H9 (cell line): ENCODE measurements at regions not wholly inside any gene's neighbourhood (a gene's known extent, or its start where the extent isn't known, plus 50 kb on each side); places are given as distances from the start of the nearest gene placed in this dataset.

ENCODE experiments used
- DNase-seq: peaks from one replicate; pipeline ENCODE4 v3.0.0-alpha.2; 2017
- H2AFZ ChIP-seq: one replicate; pipeline ENCODE4 v1.6.1; 2013; ENCODE audit warnings: mild to moderate bottlenecking, low read length, control low read depth, moderate library complexity
- H2AK5ac ChIP-seq: 2 replicates; pipeline ENCODE4 v1.6.1; 2013; ENCODE audit warnings: low read length, control low read depth, mixed read lengths; ENCODE audit not compliant: insufficient read length
- H2BK120ac ChIP-seq: one replicate; pipeline ENCODE4 v1.6.1; 2013; ENCODE audit warnings: low read depth, mild to moderate bottlenecking, low read length, control low read depth, inconsistent platforms; ENCODE audit not compliant: poor library complexity, severe bottlenecking
- H2BK12ac ChIP-seq: 2 replicates; pipeline ENCODE4 v1.6.1; 2013; ENCODE audit warnings: low read length, control low read depth, mixed read lengths, low read depth; ENCODE audit not compliant: insufficient read length
- H2BK15ac ChIP-seq: 2 replicates; pipeline ENCODE4 v1.6.1; 2013; ENCODE audit warnings: low read depth, low read length, control low read depth
- H2BK20ac ChIP-seq: one replicate; pipeline ENCODE4 v1.6.1; 2013; ENCODE audit warnings: low read depth, mild to moderate bottlenecking, low read length, control low read depth, inconsistent platforms; ENCODE audit not compliant: poor library complexity, severe bottlenecking
- H2BK5ac ChIP-seq: 2 replicates; pipeline ENCODE4 v1.6.1; 2013; ENCODE audit warnings: low read length, control low read depth, mixed read lengths; ENCODE audit not compliant: insufficient read length
- H3K14ac ChIP-seq: 2 replicates; pipeline ENCODE4 v1.6.1; 2013; ENCODE audit warnings: low read length, control low read depth; ENCODE audit not compliant: insufficient read depth
- H3K18ac ChIP-seq: 2 replicates; pipeline ENCODE4 v1.6.1; 2013; ENCODE audit warnings: low read depth, mild to moderate bottlenecking, mixed read lengths, low read length, control low read depth; ENCODE audit not compliant: insufficient read length
- H3K23ac ChIP-seq: 2 replicates; pipeline ENCODE4 v1.6.1; 2013; ENCODE audit warnings: low read length, control low read depth, mixed read lengths, low read depth; ENCODE audit not compliant: insufficient read length
- H3K23me2 ChIP-seq: 2 replicates; pipeline ENCODE4 v1.6.1; 2013; ENCODE audit warnings: low read depth, mild to moderate bottlenecking, mixed read lengths, low read length, control low read depth; ENCODE audit not compliant: insufficient read length, poor library complexity, severe bottlenecking
- H3K27ac ChIP-seq: 2 replicates; pipeline ENCODE4 v1.5.1; 2013; ENCODE audit warnings: low read length, control low read depth, mixed read lengths, low read depth; ENCODE audit not compliant: insufficient read length
- H3K27me3 ChIP-seq: 2 replicates; pipeline ENCODE4 v1.6.1; 2013; ENCODE audit warnings: low read length, control low read depth, inconsistent platforms; ENCODE audit not compliant: insufficient read depth
- H3K4ac ChIP-seq: 2 replicates; pipeline ENCODE4 v1.6.1; 2013; ENCODE audit warnings: low read depth, mild to moderate bottlenecking, control low read depth, inconsistent platforms, low read length, moderate library complexity
- H3K4me1 ChIP-seq: 2 replicates; pipeline ENCODE4 v1.6.1; 2013; ENCODE audit warnings: low read length, control low read depth, inconsistent platforms; ENCODE audit not compliant: insufficient read depth
- H3K4me2 ChIP-seq: 2 replicates; pipeline ENCODE4 v1.6.1; 2013; ENCODE audit warnings: low read length, control low read depth, mixed read lengths; ENCODE audit not compliant: insufficient read length, insufficient read depth
- H3K56ac ChIP-seq: 2 replicates; pipeline ENCODE4 v1.6.1; 2013; ENCODE audit warnings: low read depth, mild to moderate bottlenecking, mixed read lengths, low read length, control low read depth; ENCODE audit not compliant: insufficient read length
- H3K79me1 ChIP-seq: 2 replicates; pipeline ENCODE4 v1.6.1; 2013; ENCODE audit warnings: low read depth, mild to moderate bottlenecking, moderate library complexity, low read length, control low read depth, inconsistent platforms; ENCODE audit not compliant: insufficient read depth, poor library complexity, severe bottlenecking
- H3K79me2 ChIP-seq: 2 replicates; pipeline ENCODE4 v1.6.1; 2013; ENCODE audit warnings: low read length, control low read depth, inconsistent platforms; ENCODE audit not compliant: insufficient read depth
- H3K9ac ChIP-seq: 2 replicates; pipeline ENCODE4 v1.6.1; 2013; ENCODE audit warnings: low read length, control low read depth, mixed read lengths; ENCODE audit not compliant: insufficient read length; ENCODE audit errors: extremely low read depth
- H3K9me3 ChIP-seq: one replicate; pipeline ENCODE4 v1.6.1; 2013; ENCODE audit warnings: low read depth, low read length, inconsistent platforms; ENCODE audit not compliant: control insufficient read depth
- H3T11ph ChIP-seq: one replicate; pipeline ENCODE4 v1.6.1; 2013; ENCODE audit warnings: mild to moderate bottlenecking, low read length, control low read depth, inconsistent platforms
- H4K20me1 ChIP-seq: one replicate; pipeline ENCODE4 v1.6.1; 2013; ENCODE audit not compliant: control insufficient read depth, insufficient read length, insufficient read depth
- H4K5ac ChIP-seq: 2 replicates; pipeline ENCODE4 v1.6.1; 2013; ENCODE audit warnings: low read depth, mild to moderate bottlenecking, mixed read lengths, low read length, control low read depth; ENCODE audit not compliant: insufficient read length
- H4K8ac ChIP-seq: replicated peaks from 2 replicates; pipeline ENCODE4 v1.6.1; 2013; ENCODE audit warnings: low read length, control low read depth, mixed read lengths, low read depth; ENCODE audit not compliant: insufficient read length
- H4K91ac ChIP-seq: 2 replicates; pipeline ENCODE4 v1.6.1; 2013; ENCODE audit warnings: low read depth, mild to moderate bottlenecking, moderate library complexity, mixed read lengths, low read length, control low read depth; ENCODE audit not compliant: insufficient read length
- H3K27ac Mint-ChIP-seq, 3 experiments: 2 replicates in 2 of 3; 3 replicates in 1 of 3; pipeline ENCODE4 v1.8.0; 2020 to 2021; ENCODE audit warnings: mixed read lengths in 3 of 3, mild to moderate bottlenecking in 1 of 3, moderate library complexity in 1 of 3
- H3K27me3 Mint-ChIP-seq: 2 replicates; pipeline ENCODE4 v1.8.0; 2021; ENCODE audit warnings: low read depth, mild to moderate bottlenecking, moderate library complexity, mixed read lengths
- H3K36me3 Mint-ChIP-seq, 3 experiments: 2 replicates in 2 of 3; 3 replicates in 1 of 3; pipeline ENCODE4 v1.8.0; 2020 to 2021; ENCODE audit warnings: low read depth in 3 of 3, mixed read lengths in 3 of 3; ENCODE audit not compliant: insufficient read depth in 1 of 3
- H3K4me1 Mint-ChIP-seq, 2 experiments: 2 replicates each; pipeline ENCODE4 v1.8.0; 2020; ENCODE audit warnings: mixed read lengths in 2 of 2
- H3K4me3 Mint-ChIP-seq, 2 experiments: 2 replicates in 1 of 2; 3 replicates in 1 of 2; pipeline ENCODE4 v1.8.0; 2020 to 2021; ENCODE audit warnings: mild to moderate bottlenecking in 2 of 2, mixed read lengths in 2 of 2, moderate library complexity in 1 of 2
- H3K9me3 Mint-ChIP-seq, 2 experiments: 2 replicates in 1 of 2; 3 replicates in 1 of 2; pipeline ENCODE4 v1.8.0; 2020; ENCODE audit warnings: mild to moderate bottlenecking in 2 of 2, mixed read lengths in 2 of 2, moderate library complexity in 1 of 2
- CTCF ChIP-seq: fragments of 200-600 bp; sonication (generic); conservative IDR thresholded peaks from 3 replicates; pipeline ENCODE4 v1.8.0; 2021; ENCODE audit warnings: antibody characterized with exemption, mild to moderate bottlenecking
- WGBS: extraction: QIAGEN DNeasy Blood & Tissue Kit; methylation state at CpG from one replicate; pipeline ENCODE4 v1.1.7; 2013; ENCODE audit warnings: missing lambda C conversion rate, low lambda C conversion rate, mixed read lengths; ENCODE audit not compliant: insufficient read length; ENCODE audit errors: extremely low coverage; 5-methylcytosine and 5-hydroxymethylcytosine counted together

GRCh38 chr6:141242957-141243356 lies 889.8 kb upstream of the GJE1 start:
- Histone ChIP-seq H3K23me2 (no peaks in the 10 kb centered on the region), H3K27ac (no peak overlapping the region), H3K14ac (no peak overlapping the region), H3K56ac (no peak overlapping the region), H3K79me1 (no peaks in the 10 kb centered on the region), H2AFZ (no peak overlapping the region), H2BK20ac (no peak overlapping the region), H3K9me3 (no peaks in the 10 kb centered on the region), H3K9ac (no peak overlapping the region), H4K8ac (no peak overlapping the region), H3K4me2 (no peak overlapping the region), H3K4ac (no peak overlapping the region), H2BK12ac (no peak overlapping the region), H2BK15ac (no peak overlapping the region), H2BK5ac (no peak overlapping the region), H3K27me3 (no peaks in the 10 kb centered on the region), H3T11ph (no peak overlapping the region), H4K20me1 (no peaks in the 10 kb centered on the region), H3K4me1 (no peaks in the 10 kb centered on the region), H2AK5ac (no peak overlapping the region), H4K91ac (no peak overlapping the region), H4K5ac (no peak overlapping the region), H3K79me2 (no peaks in the 10 kb centered on the region), H3K23ac (no peak overlapping the region), H3K18ac (no peak overlapping the region), H2BK120ac (no peak overlapping the region)
- WGBS, result no CpG with 5 or more reads among the region's 1 CpG
- no peaks in the 10 kb centered on the region for H3K27me3 Mint-ChIP-seq
- no peaks in the 10 kb centered on the region for H3K9me3 Mint-ChIP-seq
- TF ChIP-seq CTCF, result no peak
- H3K27ac Mint-ChIP-seq, result no peak overlapping the region
- H3K4me3 Mint-ChIP-seq, result no peak overlapping the region
- H3K36me3 Mint-ChIP-seq, result no peaks in the 10 kb centered on the region
- DNase-seq, result no peak
- H3K4me1 Mint-ChIP-seq, result no peaks in the 10 kb centered on the region
